ENCODE measurements at regions not wholly inside any gene's neighbourhood (a gene's known extent, or its start where the extent isn't known, plus 50 kb on each side); places are given as distances from the start of the nearest gene placed in this dataset.

- DNase-seq (ENCODE audit: low spot score) = no peak
Observed at GRCh38 chr3:104510131-104510849, 856.4 kb upstream of the ALCAM start.

- no peak for DNase-seq (ENCODE audit: low spot score)
Observed at GRCh38 chr3:104514371-104514770, 852.3 kb upstream of the ALCAM start.

- no peak for DNase-seq (ENCODE audit: low spot score)
Observed at GRCh38 chr3:104514776-104515175, 851.9 kb upstream of the ALCAM start.

GRCh38 chr3:104519068-104519467 lies 847.6 kb upstream of the ALCAM start:
- DNase-seq (ENCODE audit: low spot score) = no peak

- DNase-seq (ENCODE audit: low spot score) = no peak
Observed at GRCh38 chr3:104519468-104520227, 847.1 kb upstream of the ALCAM start.

GRCh38 chr3:104520228-104520655 lies 846.5 kb upstream of the ALCAM start:
- peak; percentile 9 for DNase-seq (ENCODE audit: low spot score)

- DNase-seq (ENCODE audit: low spot score) = no peak
Observed at GRCh38 chr3:104521606-104522336, 844.9 kb upstream of the ALCAM start.

GRCh38 chr3:104523136-104523535 lies 843.6 kb upstream of the ALCAM start:
- no peak for DNase-seq (ENCODE audit: low spot score)

GRCh38 chr3:104526901-104527401 lies 839.8 kb upstream of the ALCAM start:
- no peak for DNase-seq (ENCODE audit: low spot score)

GRCh38 chr3:104530934-104531333 lies 835.8 kb upstream of the ALCAM start:
- no peak for DNase-seq (ENCODE audit: low spot score)

GRCh38 chr3:104536715-104537114 lies 830.0 kb upstream of the ALCAM start:
- DNase-seq (ENCODE audit: low spot score) = no peak

GRCh38 chr3:104537323-104537722 lies 829.4 kb upstream of the ALCAM start:
- DNase-seq (ENCODE audit: low spot score) = no peak

GRCh38 chr3:104546301-104546700 lies 820.4 kb upstream of the ALCAM start:
- no peak for DNase-seq (ENCODE audit: low spot score)

GRCh38 chr3:104547031-104547430 lies 819.7 kb upstream of the ALCAM start:
- no peak for DNase-seq (ENCODE audit: low spot score)

GRCh38 chr3:104548401-104548800 lies 818.3 kb upstream of the ALCAM start:
- DNase-seq (ENCODE audit: low spot score) = no peak

GRCh38 chr3:104549099-104549714 lies 817.5 kb upstream of the ALCAM start:
- no peak for DNase-seq (ENCODE audit: low spot score)

- no peak for DNase-seq (ENCODE audit: low spot score)
Observed at GRCh38 chr3:104553121-104553520, 813.6 kb upstream of the ALCAM start.

GRCh38 chr3:104554425-104554824 lies 812.3 kb upstream of the ALCAM start:
- DNase-seq (ENCODE audit: low spot score) = no peak

- no peak for DNase-seq (ENCODE audit: low spot score)
Observed at GRCh38 chr3:104555728-104556127, 811.0 kb upstream of the ALCAM start.

GRCh38 chr3:104556372-104557078 lies 810.2 kb upstream of the ALCAM start:
- no peak for DNase-seq (ENCODE audit: low spot score)

GRCh38 chr3:104561324-104561723 lies 805.4 kb upstream of the ALCAM start:
- no peak for DNase-seq (ENCODE audit: low spot score)

Data from AG08396 (cell line).